Mucosa of descending colon (tissue), 3 donors: ENCODE measurements at regions not wholly inside any gene's neighbourhood (a gene's known extent, or its start where the extent isn't known, plus 50 kb on each side); places are given as distances from the start of the nearest gene placed in this dataset.

Experiments used
- ATAC-seq: fragments of 200-7000 bp; cut with Tn5 transposase; one replicate; pipeline ENCODE4 v1.9.1; 2020; ENCODE audit warnings: mild to moderate bottlenecking, moderate library complexity
- DNase-seq, 3 donors: peaks; one replicate each; pipeline ENCODE4 v3.0.0-alpha.2; 2020
- H3K36me3 ChIP-seq: fragments of 200-600 bp; one replicate; pipeline ENCODE4 v1.8.0; 2021; ENCODE audit warnings: low read depth, mild to moderate bottlenecking
- H3K4me1 ChIP-seq: fragments of 200-600 bp; one replicate; pipeline ENCODE4 v1.8.0; 2021; ENCODE audit warnings: low read depth, mild to moderate bottlenecking
- H3K4me3 ChIP-seq: fragments of 200-600 bp; one replicate; pipeline ENCODE4 v1.8.0; 2021; ENCODE audit warnings: mild to moderate bottlenecking
- H3K9me3 ChIP-seq: fragments of 200-600 bp; one replicate; pipeline ENCODE4 v1.8.0; 2021; ENCODE audit warnings: mild to moderate bottlenecking
- CTCF ChIP-seq: fragments of 200-600 bp; IDR thresholded peaks from one replicate; pipeline ENCODE4 v1.8.0; 2022; ENCODE audit warnings: antibody characterized with exemption, mild to moderate bottlenecking
- intact Hi-C, 2 donors: fragments of 100-400 bp; cut with DNase I in 1 of 2; cut with micrococcal nuclease in 1 of 2; formaldehyde crosslinking; loops; one replicate each; pipeline versions ENCODE4 v1.11.0 to v1.11.1; 2022; cut with DNase I, micrococcal nuclease
- donor health status: DM: no; HTN: no; CAD: no; lungs with moderate emphysema.
- donor health status: DM: no; HTN: no; CAD: no.
- donor health status: DM: no; HTN: yes; CAD: no.

- intact Hi-C loops: no loop called here
These were observed 476.4 kb downstream of the TBC1D22A start for GRCh38 chr22:47238690-47239473.

GRCh38 chr22:47237890-47238480 lies 475.5 kb downstream of the TBC1D22A start:
- no peaks in the 10 kb centered on the region for H3K36me3 ChIP-seq
- TF ChIP-seq CTCF: no peak
- no peak for ATAC-seq
- peaks cover 2% of the 10 kb centered on the region for H3K9me3 ChIP-seq
- H3K4me1 ChIP-seq: no peaks in the 10 kb centered on the region
- no peak overlapping the region for H3K4me3 ChIP-seq
- no peak for DNase-seq
- intact Hi-C loops: no loop called here

More at GRCh38 chr22:47238690-47239473, 476.4 kb downstream of the TBC1D22A start:
- no peak for TF ChIP-seq CTCF
- no peaks in the 10 kb centered on the region for H3K4me1 ChIP-seq
- DNase-seq (no peak), ATAC-seq (no peak)
- no peak overlapping the region for H3K4me3 ChIP-seq
- no peaks in the 10 kb centered on the region for H3K9me3 ChIP-seq
- no peaks in the 10 kb centered on the region for H3K36me3 ChIP-seq

GRCh38 chr22:47236718-47237117 lies 474.3 kb downstream of the TBC1D22A start:
- no peaks in the 10 kb centered on the region for H3K4me1 ChIP-seq
- intact Hi-C loops: no loop called here

GRCh38 chr22:47236161-47236560 lies 473.7 kb downstream of the TBC1D22A start:
- peaks cover 2% of the 10 kb centered on the region for H3K9me3 ChIP-seq
- ATAC-seq: no peak

More at GRCh38 chr22:47236718-47237117, 474.3 kb downstream of the TBC1D22A start:
- no peak overlapping the region for H3K4me3 ChIP-seq
- ATAC-seq (no peak), DNase-seq (no peak)
- no peak for TF ChIP-seq CTCF
- no peaks in the 10 kb centered on the region for H3K36me3 ChIP-seq
- peaks cover 2% of the 10 kb centered on the region for H3K9me3 ChIP-seq

More at GRCh38 chr22:47236161-47236560, 473.7 kb downstream of the TBC1D22A start:
- no peaks in the 10 kb centered on the region for H3K4me1 ChIP-seq
- no peak for TF ChIP-seq CTCF
- intact Hi-C loops: no loop called here
- DNase-seq: no peak
- no peak overlapping the region for H3K4me3 ChIP-seq
- H3K36me3 ChIP-seq: no peaks in the 10 kb centered on the region
